K562 (cell line): ENCODE measurements at regions not wholly inside any gene's neighbourhood (a gene's known extent, or its start where the extent isn't known, plus 50 kb on each side); places are given as distances from the start of the nearest gene placed in this dataset.

ENCODE experiments used
- FOXM1 ChIP-seq, 2 experiments: fragments of 450-650 bp in 1 of 2; sonication (generic) in 1 of 2; formaldehyde crosslinking in 1 of 2; IDR thresholded peaks; 2 replicates each; pipeline versions ENCODE4 v1.6.1 to v1.9.0; 2017 to 2022; ENCODE audit warnings: low read depth in 2 of 2, mild to moderate bottlenecking in 2 of 2, missing genetic modification reagents in 1 of 2, moderate library complexity in 1 of 2
- SIN3A ChIP-seq, 2 experiments: fragments of 150-350 bp in 1 of 2; IDR thresholded peaks; 2 replicates each; pipeline ENCODE4 v1.6.1; 2011 to 2016; ENCODE audit warnings: borderline replicate concordance in 2 of 2, low read depth in 2 of 2, low read length in 2 of 2, mild to moderate bottlenecking in 2 of 2, moderate library complexity in 2 of 2; ENCODE audit not compliant: control insufficient read depth in 1 of 2
- TCF7L2 ChIP-seq: fragments of 150-350 bp; IDR thresholded peaks from 2 replicates; pipeline ENCODE4 v1.6.1; 2016; ENCODE audit warnings: low read depth, mild to moderate bottlenecking, low read length, moderate library complexity
- U2AF1 ChIP-seq: fragments of 200-400 bp; formaldehyde crosslinking; optimal IDR thresholded peaks from 2 replicates; pipeline ENCODE3; 2017; ENCODE audit warnings: mild to moderate bottlenecking, low read depth, low read length, moderate library complexity
- TF ChIP-seq, protein P1 (sequence below): sonication (generic); formaldehyde crosslinking; IDR thresholded peaks from 2 replicates; pipeline ENCODE4 v1.8.0; 2023; ENCODE audit warnings: missing genetic modification reagents, mild to moderate bottlenecking, borderline replicate concordance

DNA sequence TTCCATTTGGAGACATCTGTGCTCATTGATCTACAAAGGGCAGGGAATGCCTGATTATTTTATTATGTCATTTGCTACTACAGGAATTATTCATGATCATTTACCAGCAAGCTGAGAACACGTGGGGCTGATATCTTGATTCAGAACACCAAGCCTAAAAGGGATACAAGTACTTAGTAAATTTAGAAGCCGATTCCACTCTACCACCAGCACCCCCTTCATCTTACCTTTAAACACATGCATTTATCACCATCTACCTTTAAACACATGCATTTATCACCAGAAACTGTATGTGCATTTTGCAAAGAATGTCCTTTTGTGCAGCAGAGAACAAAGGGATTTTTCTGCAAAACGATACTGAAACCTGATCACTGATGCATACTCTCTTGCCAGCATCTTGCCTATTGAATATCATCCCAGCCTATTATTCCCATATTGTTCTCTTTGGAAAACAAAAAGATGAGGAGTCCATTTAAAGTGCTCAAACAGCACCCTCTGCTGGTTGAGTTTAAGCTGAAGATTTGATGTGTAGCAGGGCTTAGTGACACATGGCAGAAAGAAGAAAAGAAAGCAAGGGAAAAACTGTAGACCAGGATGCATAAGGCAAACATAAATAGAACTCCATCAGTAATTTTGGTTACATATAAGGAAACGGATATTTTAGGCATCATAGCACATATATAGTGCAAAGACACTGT lies 132.6 kb upstream of the PLEKHG7 start (continued):
- TF ChIP-seq FOXM1 (IDR thresholded peaks at IDR 0.05; ENCODE audit: low read depth): no peak
- no peak for TF ChIP-seq FOXM1 (CRISPR knock-in tag; IDR thresholded peaks at IDR 0.05; ENCODE audit: low read depth)
- TF ChIP-seq, protein P1, sequence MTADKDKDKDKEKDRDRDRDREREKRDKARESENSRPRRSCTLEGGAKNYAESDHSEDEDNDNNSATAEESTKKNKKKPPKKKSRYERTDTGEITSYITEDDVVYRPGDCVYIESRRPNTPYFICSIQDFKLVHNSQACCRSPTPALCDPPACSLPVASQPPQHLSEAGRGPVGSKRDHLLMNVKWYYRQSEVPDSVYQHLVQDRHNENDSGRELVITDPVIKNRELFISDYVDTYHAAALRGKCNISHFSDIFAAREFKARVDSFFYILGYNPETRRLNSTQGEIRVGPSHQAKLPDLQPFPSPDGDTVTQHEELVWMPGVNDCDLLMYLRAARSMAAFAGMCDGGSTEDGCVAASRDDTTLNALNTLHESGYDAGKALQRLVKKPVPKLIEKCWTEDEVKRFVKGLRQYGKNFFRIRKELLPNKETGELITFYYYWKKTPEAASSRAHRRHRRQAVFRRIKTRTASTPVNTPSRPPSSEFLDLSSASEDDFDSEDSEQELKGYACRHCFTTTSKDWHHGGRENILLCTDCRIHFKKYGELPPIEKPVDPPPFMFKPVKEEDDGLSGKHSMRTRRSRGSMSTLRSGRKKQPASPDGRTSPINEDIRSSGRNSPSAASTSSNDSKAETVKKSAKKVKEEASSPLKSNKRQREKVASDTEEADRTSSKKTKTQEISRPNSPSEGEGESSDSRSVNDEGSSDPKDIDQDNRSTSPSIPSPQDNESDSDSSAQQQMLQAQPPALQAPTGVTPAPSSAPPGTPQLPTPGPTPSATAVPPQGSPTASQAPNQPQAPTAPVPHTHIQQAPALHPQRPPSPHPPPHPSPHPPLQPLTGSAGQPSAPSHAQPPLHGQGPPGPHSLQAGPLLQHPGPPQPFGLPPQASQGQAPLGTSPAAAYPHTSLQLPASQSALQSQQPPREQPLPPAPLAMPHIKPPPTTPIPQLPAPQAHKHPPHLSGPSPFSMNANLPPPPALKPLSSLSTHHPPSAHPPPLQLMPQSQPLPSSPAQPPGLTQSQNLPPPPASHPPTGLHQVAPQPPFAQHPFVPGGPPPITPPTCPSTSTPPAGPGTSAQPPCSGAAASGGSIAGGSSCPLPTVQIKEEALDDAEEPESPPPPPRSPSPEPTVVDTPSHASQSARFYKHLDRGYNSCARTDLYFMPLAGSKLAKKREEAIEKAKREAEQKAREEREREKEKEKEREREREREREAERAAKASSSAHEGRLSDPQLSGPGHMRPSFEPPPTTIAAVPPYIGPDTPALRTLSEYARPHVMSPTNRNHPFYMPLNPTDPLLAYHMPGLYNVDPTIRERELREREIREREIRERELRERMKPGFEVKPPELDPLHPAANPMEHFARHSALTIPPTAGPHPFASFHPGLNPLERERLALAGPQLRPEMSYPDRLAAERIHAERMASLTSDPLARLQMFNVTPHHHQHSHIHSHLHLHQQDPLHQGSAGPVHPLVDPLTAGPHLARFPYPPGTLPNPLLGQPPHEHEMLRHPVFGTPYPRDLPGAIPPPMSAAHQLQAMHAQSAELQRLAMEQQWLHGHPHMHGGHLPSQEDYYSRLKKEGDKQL (CRISPR knock-in tag): no peak
- no peak for TF ChIP-seq SIN3A (IDR thresholded peaks at IDR 0.05; ENCODE audit: borderline replicate concordance in 2 of 2, control insufficient read depth in 1 of 2, low read depth in 2 of 2, low read length in 2 of 2)
- TF ChIP-seq U2AF1: no peak
- TF ChIP-seq TCF7L2: no peak
